ENCODE measurements at regions not wholly inside any gene's neighbourhood (a gene's known extent, or its start where the extent isn't known, plus 50 kb on each side); places are given as distances from the start of the nearest gene placed in this dataset.

DNA sequence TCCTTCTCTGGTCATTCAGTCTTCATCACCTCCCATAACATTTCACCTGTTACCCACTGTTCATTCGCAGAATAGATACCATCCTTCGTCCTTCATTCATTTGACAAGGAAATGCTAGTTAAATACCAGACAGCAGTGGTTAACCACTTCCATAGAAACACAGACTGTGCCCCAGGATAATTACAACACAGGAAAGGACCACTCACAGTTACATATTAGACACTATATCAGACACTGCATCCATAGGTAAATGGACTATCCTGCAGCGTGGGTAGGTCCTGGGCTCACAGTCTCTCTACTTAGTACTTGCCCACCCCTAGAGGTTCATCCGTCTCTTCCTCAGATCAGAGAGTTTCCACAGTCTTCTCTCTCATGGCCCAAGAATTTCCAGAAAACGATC is 1044.6 kb downstream of the VRK1 start:
- DNase-seq = no peak

DNA sequence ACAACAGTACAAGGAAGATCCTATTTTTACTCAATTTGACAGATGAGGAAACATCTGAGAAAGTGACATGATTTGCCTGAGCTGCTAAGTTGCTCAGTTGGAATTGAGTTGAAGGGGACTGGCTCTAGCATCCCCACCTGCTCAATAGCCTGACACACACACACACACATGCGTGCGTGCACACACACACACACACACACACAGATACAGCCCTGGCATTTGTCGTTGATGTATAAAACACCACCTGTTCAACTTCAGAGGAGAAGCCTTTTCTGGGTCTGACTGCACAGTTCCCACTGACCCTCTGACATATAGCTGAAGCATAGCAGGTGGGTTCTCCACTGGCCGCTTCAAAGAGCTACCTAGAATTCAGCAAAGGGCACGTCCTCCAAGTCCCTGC is 1045.9 kb downstream of the VRK1 start:
- no peak for DNase-seq

DNA sequence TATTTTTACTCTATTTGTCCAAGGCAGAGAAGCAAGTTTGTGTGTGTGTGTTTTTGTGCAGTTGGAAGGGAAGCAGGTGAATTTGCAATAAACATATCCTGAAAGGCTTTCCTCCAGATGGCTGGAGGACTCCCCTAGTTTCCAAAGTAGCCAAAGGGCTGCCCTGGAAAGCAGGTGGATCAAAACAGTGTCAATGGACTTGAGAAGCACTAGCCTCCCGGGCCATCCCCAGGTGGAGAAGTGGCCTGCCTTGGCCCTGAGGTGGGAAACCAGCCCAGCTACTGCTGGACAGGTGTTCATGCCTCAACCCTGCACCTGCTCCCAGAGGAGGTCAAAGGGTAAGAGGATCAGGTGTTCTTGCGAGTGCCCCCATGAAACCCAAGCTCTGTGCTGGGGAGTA is 1046.9 kb downstream of the VRK1 start:
- DNase-seq = no peak

DNA sequence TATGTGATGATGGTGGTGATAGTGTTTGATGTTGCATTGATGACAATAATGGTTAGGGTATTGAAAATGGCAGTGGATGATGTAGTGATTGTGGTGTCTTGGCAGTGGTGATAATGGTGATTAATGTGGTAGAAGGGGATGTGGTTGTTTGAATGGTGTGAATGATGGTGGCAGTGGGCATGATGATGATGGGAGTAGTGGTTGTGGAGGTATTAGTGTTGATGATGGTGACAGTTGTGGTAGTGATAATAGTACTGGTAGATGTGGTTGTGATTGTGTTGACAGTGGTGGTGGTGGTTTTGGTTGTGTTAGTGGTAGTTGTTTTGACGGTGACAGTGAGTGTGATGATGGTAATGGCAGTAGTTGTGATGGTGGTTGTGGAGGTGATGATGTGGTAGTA is 1049.0 kb downstream of the VRK1 start:
- DNase-seq = no peak

DNA sequence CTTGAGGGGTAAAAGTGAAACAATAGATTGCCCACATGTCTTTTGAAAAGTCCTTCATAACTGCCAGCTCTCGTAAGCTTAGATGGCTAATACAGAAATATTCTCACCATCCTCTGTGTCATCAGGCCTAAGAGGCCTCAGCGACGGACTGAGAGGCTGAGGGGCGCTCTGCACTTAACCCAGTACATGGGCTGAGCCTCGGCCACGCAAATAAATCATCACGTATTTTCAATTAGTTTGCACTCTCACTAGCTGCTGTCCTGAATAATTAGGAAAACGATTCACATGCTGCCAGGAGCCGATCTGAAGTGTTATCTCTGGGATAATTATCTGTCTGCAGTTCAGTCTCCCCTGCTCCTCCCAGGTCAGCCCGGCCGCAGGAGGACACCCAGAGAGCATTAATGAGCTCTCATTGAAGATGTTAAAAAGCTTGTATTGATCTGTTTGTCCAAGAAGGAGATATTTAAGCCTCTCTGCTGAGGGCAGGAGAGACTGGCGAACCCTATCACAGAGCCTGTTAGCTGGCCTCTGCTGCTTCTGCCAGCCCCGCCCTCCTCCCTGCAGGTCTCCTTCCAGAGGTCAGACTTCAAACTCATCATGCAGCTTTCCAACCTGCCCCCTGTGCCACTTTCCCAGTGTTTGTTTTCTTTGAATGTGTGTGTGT is 1051.3 kb downstream of the VRK1 start:
- no peak for DNase-seq

DNA sequence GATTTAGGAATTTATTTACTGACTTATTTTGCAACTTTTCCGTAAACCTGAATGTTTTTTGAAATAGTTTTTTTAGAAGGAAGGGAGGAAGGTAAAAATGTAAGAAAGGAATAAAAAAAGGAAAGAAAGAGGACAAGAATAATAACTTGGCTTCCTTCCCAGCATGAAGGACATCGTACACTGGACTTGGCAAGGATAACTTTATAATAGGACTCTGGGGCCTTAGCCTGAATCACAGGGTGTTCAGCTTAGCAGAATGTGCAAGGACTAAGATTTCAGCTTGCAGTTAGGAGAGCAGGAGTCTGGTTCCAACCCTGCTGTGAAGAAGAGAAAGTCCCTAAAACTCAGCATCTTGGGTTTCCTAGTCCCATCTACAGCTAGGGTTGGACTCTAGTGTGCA is 1053.3 kb downstream of the VRK1 start:
- no peak for DNase-seq

DNA sequence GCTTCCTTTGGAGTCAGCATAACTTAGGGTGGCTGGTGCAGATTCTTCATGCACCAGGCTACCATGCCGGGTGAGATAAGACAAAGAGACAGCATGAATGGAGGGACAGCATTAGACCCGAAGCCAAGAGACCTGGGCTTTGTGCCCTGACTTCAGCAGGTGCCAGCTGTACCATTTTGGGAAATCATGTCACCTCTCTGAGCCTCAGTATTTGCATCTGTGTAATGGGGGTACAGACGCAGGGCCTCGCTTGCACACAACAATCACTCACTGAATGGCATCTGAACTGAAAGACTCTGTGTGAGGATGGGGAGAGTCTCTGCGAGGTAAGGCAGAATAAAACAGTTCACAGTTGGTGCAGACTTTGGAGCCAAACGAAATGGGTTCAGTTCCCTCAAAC is 1053.7 kb downstream of the VRK1 start:
- no peak for DNase-seq

DNA sequence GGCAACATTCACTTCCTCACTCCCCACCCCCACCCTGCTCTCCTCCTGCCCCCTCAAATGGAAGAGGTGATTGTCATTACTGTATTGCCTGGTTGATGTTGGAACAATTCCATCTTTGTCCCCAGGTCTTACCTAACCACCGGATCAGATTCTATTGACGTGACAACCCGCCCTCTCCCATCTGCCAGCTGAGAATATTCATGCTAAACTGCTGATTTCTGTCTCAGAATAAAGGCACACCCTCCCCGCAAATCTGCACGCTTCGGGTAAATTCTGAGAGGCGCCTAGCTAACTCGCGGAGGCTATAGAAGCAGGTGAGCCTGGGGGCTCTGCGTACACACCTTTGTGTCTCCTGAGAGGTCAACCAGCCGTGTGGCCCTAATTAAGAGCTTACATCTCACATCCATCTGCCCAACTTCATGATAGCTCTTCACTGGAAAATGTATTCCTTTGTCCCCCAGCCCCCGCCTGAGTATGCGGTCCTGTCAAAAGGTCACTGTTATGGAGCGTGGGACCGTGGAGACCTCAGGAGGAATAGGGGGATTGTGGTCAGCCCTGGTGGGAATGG is 1054.3 kb downstream of the VRK1 start:
- DNase-seq = no peak

DNA sequence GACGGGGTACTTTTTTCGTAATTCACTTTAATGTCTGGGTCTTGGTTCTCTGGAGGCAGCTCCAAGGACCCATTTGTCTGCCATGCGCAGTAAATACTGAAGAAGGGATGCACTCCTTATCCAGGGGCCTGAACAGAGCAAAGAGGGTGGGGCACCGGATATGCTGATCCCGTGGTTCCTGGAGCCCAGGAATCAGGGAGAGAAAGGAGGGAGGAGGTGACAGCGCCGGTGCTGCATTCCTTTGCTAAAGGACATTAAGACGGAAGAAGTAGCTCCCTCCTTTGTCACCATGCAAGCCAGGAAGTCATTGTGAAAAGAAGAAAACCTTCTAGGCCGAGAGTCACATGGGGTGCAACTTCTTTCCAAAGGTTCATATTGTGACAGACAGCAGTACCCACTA is 1057.7 kb downstream of the VRK1 start:
- DNase-seq = no peak

DNA sequence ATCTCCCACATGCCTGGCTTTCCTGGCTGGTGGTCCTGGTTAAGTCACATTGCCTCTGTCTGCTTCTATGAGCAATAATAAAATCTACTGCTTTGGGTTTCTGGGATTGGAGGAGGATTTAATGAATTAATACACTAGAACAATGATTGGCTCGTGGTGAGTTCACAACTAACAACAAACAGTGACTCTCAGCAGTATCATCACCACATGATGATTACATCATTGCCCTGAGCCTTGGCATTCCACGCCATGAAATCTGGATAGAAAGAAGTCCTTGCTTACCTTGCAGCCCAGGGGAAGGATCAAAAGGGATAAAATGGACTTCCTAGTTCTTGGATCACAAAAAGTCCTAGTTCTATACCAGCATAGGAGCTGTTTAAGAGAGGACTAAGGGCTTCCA is 1069.0 kb downstream of the VRK1 start:
- no peak for DNase-seq

DNA sequence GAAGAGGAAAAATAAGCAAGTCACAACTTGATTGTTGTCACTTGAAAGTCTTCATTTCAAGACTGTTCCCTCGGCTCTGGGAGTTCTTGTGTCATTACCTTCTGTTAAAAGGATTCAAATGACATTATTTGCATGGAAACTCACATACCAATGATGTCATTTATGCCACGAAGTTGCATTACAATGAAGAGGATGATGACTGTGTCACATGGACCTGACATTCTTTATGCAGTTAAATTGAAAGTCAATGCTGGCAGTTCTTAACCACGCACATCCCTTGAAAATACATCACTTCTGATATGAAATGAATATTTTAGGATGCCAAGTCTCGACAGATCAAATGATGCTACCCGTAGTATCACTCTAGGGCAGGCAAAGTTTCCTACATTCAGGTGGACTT is 1069.5 kb downstream of the VRK1 start:
- no peak for DNase-seq

DNA sequence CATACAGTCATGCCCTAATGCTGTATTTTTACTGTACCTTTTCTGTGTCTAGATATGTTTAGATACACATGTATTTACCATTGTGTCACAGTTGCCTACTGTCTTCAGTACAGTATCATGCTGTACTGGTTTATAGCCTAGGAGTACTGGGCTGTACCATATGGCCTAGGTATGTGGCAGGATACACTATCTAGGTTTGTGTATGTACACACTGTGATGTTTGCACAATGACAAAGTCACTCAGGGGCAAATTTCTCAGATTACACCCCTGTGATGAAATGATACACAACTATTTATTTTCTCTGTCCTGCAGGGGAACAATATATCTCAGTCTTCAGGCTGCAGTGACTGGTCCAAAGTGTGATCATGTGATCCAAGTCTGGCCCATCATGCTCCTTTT is 1076.1 kb downstream of the VRK1 start:
- DNase-seq = no peak

DNA sequence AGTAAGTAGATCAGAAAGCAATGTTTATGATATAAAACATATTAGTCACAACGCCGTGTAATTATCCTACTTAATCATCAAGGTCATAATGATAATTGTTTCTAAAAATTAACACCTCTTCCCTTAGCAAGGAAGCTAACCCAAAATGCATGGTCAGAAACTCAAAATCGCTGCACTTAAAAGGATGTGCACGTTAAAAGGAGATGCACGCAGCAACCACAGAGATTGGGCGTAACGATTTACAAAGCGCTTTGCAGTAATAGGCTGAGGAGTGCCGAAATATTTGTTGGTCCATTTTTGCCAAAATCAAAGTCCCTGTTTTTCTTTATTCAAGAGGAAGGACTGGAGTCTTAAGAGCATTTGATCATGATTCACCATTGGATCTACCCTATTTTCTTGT is 1077.2 kb downstream of the VRK1 start:
- DNase-seq = no peak

DNA sequence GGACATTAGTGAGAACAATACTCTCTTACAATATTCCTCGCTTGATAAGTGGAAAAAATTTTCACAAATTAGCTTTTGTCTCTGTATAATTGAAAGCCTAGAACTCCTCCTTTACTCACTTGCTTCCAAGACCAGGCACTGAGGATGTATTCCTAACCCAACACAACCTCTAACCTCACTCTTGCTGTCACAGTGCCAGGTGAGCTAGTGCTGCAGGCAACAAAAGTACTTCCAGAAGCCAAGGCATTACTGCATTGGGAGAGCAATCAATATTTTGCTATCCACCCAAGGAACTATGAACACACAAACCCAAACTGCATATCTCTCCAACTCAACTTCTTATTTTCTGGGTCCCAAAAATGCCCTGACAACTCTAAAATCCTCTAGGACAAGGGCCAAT is 1081.0 kb downstream of the VRK1 start:
- no peak for DNase-seq

DNA sequence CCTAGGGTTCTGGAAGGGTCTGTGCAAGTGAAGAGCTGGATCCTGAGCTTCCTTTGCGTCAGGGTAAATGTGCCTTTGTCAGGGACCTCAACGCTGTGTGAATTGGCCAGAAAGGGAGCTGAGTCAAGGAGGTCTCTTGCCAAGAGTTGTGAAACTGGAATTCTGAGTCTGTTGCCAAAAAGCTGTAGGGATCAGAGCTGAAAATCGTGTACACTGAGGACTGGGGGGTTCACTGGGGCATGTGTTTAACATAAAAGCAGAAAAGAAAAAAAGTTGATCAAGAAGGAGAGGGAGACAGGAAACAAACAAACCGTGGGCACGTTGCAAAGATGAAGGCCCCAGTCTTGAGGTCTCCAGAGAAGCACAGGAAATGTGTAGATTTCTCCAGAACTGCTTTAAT is 1081.5 kb downstream of the VRK1 start:
- DNase-seq = peak in 1 of 4 experiments; percentile 3

DNA sequence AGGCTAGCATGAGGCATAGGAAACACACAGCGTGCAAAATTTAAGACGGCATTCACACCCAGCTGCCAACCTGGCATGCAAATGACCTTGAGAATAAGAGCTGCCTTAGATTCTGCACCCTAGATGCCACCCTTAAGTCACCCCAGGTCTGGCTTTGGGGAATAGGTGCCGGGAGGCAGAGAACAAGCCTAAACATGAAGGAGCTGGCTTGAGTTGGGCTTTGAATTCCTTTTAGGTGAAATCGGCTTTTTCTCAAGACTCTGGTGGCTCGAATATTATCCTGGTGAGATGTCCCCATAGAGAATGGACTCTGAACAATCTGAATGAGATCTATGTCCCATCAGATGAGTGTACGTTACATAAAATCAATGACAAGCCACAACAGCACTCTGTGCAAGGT is 1090.5 kb downstream of the VRK1 start:
- DNase-seq = no peak

DNA sequence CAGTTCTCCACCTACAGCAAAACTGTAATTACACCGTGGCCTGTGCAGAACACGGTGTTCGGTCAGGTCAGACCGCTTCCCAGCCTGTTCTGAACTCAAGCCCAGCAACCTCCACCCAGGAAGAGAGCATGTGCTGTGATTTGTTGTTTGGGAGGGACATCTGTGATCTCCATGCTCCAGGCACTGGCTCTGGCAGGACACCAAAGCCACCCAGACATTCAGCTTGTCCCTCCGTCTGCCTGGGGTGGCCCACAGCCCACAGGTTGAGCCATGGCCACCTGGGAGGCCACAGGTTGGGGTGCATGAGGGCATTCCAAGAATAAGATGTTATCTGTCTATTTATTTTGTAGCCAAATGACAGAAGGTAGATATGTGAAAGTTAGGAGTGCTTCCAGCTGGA is 1091.1 kb downstream of the VRK1 start:
- no peak for DNase-seq

DNA sequence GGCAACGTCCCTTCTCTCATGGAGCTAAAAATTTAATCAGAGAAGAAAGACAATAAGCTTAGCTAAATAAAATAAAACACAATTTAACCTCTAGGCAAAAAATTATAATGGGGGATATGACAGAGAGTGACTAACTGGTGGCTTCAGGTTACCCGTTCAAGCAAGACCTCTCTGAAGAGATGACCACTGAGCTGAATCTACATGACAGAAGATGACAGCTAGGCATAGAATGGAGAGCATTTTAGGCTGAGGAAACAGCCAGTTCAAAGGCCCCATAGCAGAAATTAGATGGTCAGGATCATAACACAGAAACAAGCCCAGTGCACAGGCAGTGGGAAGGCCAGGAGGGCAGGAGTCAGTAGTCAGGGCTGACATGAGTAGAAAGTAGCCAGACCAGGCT is 1094.3 kb downstream of the VRK1 start:
- DNase-seq = no peak

DNA sequence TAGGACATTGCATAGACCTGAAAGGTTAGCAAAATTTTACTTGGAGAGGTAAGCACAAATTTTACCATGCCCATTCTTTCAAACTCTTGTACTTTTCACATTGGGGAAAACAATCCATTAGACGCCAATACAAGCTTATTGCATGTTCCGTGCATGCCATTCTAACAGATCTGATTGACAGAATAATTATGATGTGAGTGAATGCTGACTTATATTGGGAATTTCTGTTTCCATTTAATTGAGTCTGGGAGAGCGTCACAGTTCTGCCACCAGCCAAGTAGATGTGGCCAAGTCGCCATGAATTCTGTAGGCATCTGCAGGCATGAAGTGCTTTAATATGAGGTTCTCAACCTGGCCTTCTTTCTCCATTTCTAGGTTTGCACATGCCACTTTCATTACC is 1097.4 kb downstream of the VRK1 start:
- DNase-seq = no peak

DNA sequence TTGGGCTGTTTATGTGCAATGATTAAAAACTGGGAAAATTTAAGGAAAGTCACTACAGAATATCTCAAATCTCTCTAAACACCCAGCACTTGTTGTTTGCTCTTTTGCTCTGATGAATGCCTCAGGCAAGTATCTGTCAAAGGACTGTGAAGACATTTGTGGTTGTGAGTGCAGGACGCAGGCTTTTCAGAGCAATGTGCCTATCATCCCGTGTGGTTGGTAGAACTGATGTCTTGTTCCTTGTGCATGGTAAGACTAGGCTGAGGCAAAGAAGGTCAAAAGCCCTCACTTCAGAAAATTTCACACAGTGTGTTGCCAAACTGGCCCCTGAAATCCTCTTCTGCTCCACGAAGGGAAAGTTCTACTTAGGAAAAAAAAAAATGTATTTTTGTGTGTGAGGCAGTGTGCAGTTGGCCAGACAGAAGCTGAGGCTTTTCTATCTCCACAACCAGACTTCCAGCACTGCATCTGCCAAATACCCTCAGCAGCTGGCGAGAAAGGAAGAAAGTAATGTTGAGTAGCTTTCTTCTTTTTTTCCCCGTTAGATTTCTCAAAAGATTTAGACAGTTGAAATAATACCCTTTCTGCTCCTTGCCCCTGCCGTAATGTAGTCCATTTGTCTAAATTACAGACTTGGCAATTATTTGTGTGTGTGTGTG is 1103.1 kb downstream of the VRK1 start:
- no peak for DNase-seq

DNA sequence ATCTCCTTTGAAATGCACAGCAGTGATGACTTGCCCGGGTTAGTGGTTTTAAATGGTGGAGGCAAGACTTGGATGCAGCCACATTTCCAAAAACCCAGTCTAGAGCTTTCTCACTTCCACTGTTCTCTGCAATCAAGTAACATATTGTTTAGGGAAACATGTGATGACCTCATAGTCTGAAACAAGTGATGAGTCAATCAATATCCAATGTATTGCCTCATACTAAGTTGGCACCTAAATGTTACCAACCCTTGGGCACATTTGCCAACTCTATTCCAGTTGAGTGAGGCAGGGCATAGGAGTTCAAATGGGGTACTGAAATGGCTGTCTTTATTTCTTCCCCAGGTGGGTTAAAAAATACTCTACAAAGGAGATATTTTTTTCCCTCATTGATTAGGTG is 1105.4 kb downstream of the VRK1 start:
- DNase-seq = no peak

DNA sequence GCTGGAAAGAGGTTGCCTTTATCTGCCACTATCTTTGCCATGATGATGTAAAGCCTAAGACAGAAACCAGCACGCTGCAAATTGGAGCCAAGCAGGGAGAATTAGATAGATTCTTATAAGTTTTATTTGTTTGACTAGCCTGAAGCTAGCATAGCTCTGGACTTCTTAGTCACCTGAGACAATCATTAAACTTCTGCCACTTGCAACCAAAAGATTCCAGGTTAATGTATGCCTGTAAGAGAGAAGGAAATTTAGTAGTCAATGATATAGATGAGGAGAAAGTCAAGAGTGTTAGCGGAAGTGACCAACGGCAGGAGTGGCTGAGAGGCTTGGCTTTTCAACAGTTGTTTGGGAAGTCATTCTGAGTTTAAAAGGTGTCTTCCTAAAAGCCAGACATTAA is 1106.6 kb downstream of the VRK1 start:
- DNase-seq = no peak

DNA sequence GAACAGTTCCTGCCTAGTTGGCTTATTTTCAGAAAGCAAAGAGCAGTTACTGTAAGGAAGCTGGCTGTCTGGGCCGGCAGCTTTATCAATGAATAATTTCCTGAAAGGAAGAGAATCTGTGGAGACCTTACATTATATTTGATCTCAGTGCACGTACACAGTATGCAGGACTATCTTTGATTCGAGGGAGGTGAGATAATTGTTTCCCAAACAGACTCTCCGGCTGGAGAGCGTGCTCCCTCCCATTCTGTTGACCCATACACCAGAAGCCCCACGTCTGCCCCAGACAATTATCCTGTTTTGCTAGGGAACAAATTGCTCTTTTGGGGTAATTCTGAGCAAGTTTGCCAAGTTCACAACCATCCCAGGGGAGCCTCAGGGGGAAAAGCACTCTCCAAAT is 1115.0 kb downstream of the VRK1 start:
- DNase-seq = no peak

DNA sequence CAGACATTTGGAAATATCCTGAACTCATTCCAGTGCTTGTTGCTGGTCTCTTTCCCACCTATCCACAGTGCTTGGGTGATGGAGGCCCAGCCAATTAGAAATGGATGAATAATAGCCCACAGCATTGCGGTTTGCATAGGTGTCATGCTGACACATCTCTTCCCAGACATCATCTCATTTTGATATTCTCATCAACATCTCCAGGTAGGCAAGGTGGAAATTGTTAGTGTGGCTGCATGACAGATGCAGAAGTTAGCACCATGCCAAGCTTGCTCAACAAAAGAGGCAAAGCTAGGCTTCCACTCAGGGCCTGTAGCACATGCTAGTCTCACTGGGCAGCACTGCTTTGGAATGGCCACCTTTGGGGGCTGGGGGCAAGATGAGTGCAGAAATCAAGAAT is 1118.9 kb downstream of the VRK1 start:
- DNase-seq = no peak
